H1 (cell line): ENCODE measurements at regions not wholly inside any gene's neighbourhood (a gene's known extent, or its start where the extent isn't known, plus 50 kb on each side); places are given as distances from the start of the nearest gene placed in this dataset.

Experiments used
- CTCF ChIA-PET: fragments of 300-600 bp; sonication (Branson Sonifier 250); formaldehyde crosslinking; loops from one replicate; lab custom pipeline; 2021; ENCODE audit not compliant: partially characterized antibody; lab: Charles Lee
- POLR2A ChIA-PET: fragments of 300-600 bp; sonication (Branson Sonifier 250); formaldehyde crosslinking; loops from one replicate; lab custom pipeline; 2021; ENCODE audit warnings: inconsistent platforms; ENCODE audit not compliant: partially characterized antibody; lab: Charles Lee
- DNase-seq, 2 experiments: peaks; one replicate each; pipeline versions ENCODE4 v3.0.0 to v3.0.0-alpha.2; 2010 to 2022; ENCODE audit warnings: low spot score in 2 of 2, low read depth in 1 of 2, mixed read lengths in 1 of 2
- FAIRE-seq: peaks from 2 replicates; lab custom pipeline; 2011; peaks lifted over from hg19 to GRCh38; lab: Jason Lieb, UNC
- H2AFZ ChIP-seq: 2 replicates; pipeline ENCODE4 v1.8.1; 2012; ENCODE audit warnings: low read length, inconsistent platforms
- H2AK5ac ChIP-seq: 2 replicates; pipeline ENCODE4 v1.6.1; 2013; ENCODE audit warnings: low read depth, low read length
- H2BK120ac ChIP-seq: replicated peaks from 2 replicates; pipeline ENCODE3; 2013; ENCODE audit warnings: low read depth, low read length, inconsistent platforms
- H2BK12ac ChIP-seq: 2 replicates; pipeline ENCODE4 v1.6.1; 2013; ENCODE audit warnings: low read depth, low read length
- H2BK15ac ChIP-seq: 2 replicates; pipeline ENCODE4 v1.6.1; 2013; ENCODE audit warnings: low read length
- H2BK20ac ChIP-seq: 2 replicates; pipeline ENCODE4 v1.6.1; 2013; ENCODE audit warnings: low read length
- H2BK5ac ChIP-seq: 2 replicates; pipeline ENCODE4 v1.6.1; 2013; ENCODE audit warnings: low read depth, low read length
- H3K14ac ChIP-seq: 2 replicates; pipeline ENCODE4 v1.6.1; 2013; ENCODE audit warnings: inconsistent platforms; ENCODE audit not compliant: insufficient read length
- H3K18ac ChIP-seq: 2 replicates; pipeline ENCODE4 v1.6.1; 2013; ENCODE audit warnings: low read length; ENCODE audit errors: extremely low read depth
- H3K23ac ChIP-seq: 2 replicates; pipeline ENCODE4 v1.6.1; 2013; ENCODE audit warnings: inconsistent platforms; ENCODE audit not compliant: insufficient read length
- H3K23me2 ChIP-seq: 2 replicates; pipeline ENCODE4 v1.6.1; 2013; ENCODE audit warnings: low read depth, low read length
- H3K27ac ChIP-seq: 2 replicates; pipeline ENCODE4 v1.6.1; 2011; ENCODE audit warnings: low read depth, low read length, inconsistent platforms
- H3K27me3 ChIP-seq, 4 experiments: replicated peaks in 1 of 4; 1 replicate in 1 of 4; 2 replicates in 3 of 4; pipeline versions ENCODE4 v1.6.1 to v1.8.1; 2011 to 2013; ENCODE audit warnings: low read length in 3 of 4, mild to moderate bottlenecking in 3 of 4, inconsistent platforms in 2 of 4, mixed read lengths in 2 of 4, moderate library complexity in 1 of 4; ENCODE audit not compliant: control insufficient read depth in 3 of 4, insufficient read depth in 3 of 4; ENCODE audit errors: extremely low read depth in 1 of 4
- H3K36me3 ChIP-seq, 4 experiments: 2 replicates each; pipeline versions ENCODE4 v1.6.1 to v1.8.1; 2011 to 2013; ENCODE audit warnings: mild to moderate bottlenecking in 4 of 4, low read length in 3 of 4, moderate library complexity in 2 of 4, control low read depth in 1 of 4, inconsistent platforms in 1 of 4; ENCODE audit not compliant: insufficient read depth in 4 of 4, control insufficient read depth in 2 of 4
- H3K4ac ChIP-seq: replicated peaks from 2 replicates; pipeline ENCODE3; 2013; ENCODE audit warnings: low read length, low read depth, mixed read lengths, inconsistent platforms; ENCODE audit not compliant: insufficient read length
- H3K4me1 ChIP-seq, 4 experiments: replicated peaks in 1 of 4; 1 replicate in 1 of 4; 2 replicates in 3 of 4; pipeline versions ENCODE4 v1.6.1 to v1.8.1; 2011 to 2013; ENCODE audit warnings: low read length in 3 of 4, inconsistent platforms in 2 of 4, mixed read lengths in 1 of 4; ENCODE audit not compliant: insufficient read depth in 4 of 4, control insufficient read depth in 3 of 4
- H3K4me2 ChIP-seq, 2 experiments: 2 replicates each; pipeline versions ENCODE4 v1.6.1 to v1.8.1; 2011 to 2013; ENCODE audit warnings: low read depth in 2 of 2, low read length in 2 of 2, control low read depth in 1 of 2, inconsistent platforms in 1 of 2, mild to moderate bottlenecking in 1 of 2; ENCODE audit not compliant: insufficient read depth in 1 of 2
- H3K4me3 ChIP-seq, 4 experiments: fragments of 200-600, 300-600 bp in 1 of 4; sonication (generic), shearing (Covaris generic), sonication (Bioruptor Twin) in 1 of 4; 2 replicates each; pipeline versions ENCODE4 v1.5.1 to v1.8.1; 2011 to 2016; ENCODE audit warnings: low read length in 4 of 4, low read depth in 3 of 4, control low read depth in 2 of 4, inconsistent platforms in 2 of 4, mild to moderate bottlenecking in 2 of 4, mixed read lengths in 1 of 4, moderate library complexity in 1 of 4; ENCODE audit not compliant: insufficient read depth in 2 of 4; ENCODE audit errors: extremely low read depth in 1 of 4
- H3K56ac ChIP-seq: replicated peaks from 2 replicates; pipeline ENCODE3; 2013; ENCODE audit warnings: low read depth, mild to moderate bottlenecking, mixed read lengths, low read length, inconsistent platforms; ENCODE audit not compliant: insufficient read length
- H3K79me1 ChIP-seq: 2 replicates; pipeline ENCODE4 v1.6.1; 2013; ENCODE audit warnings: low read depth, low read length, control low read depth
- H3K79me2 ChIP-seq, 2 experiments: 2 replicates each; pipeline versions ENCODE4 v1.6.1 to v1.8.1; 2012 to 2013; ENCODE audit warnings: low read length in 2 of 2, mild to moderate bottlenecking in 2 of 2, inconsistent platforms in 1 of 2; ENCODE audit not compliant: insufficient read depth in 2 of 2, control insufficient read depth in 1 of 2
- H3K9ac ChIP-seq, 4 experiments: replicated peaks in 1 of 4; 1 replicate in 1 of 4; 2 replicates in 3 of 4; pipeline versions ENCODE4 v1.6.1 to v1.8.1; 2011 to 2013; ENCODE audit warnings: low read depth in 3 of 4, low read length in 3 of 4, control low read depth in 2 of 4, mild to moderate bottlenecking in 2 of 4, moderate library complexity in 2 of 4, inconsistent platforms in 1 of 4; ENCODE audit errors: extremely low read depth in 1 of 4
- H3K9me3 ChIP-seq, 2 experiments: 2 replicates each; pipeline versions ENCODE4 v1.6.1 to v1.8.1; 2012 to 2013; ENCODE audit warnings: mild to moderate bottlenecking in 2 of 2, moderate library complexity in 2 of 2, control low read depth in 1 of 2, inconsistent platforms in 1 of 2, low read depth in 1 of 2, low read length in 1 of 2, mixed read lengths in 1 of 2; ENCODE audit not compliant: insufficient read depth in 2 of 2
- H4K20me1 ChIP-seq, 2 experiments: replicated peaks in 1 of 2; 2 replicates each; pipeline versions ENCODE3 to v1.8.1; 2011 to 2013; ENCODE audit warnings: inconsistent platforms in 2 of 2, low read length in 2 of 2, mild to moderate bottlenecking in 1 of 2; ENCODE audit not compliant: insufficient read depth in 2 of 2, control insufficient read depth in 1 of 2
- H4K5ac ChIP-seq: 2 replicates; pipeline ENCODE4 v1.6.1; 2013; ENCODE audit warnings: low read length, low read depth, mixed read lengths, inconsistent platforms; ENCODE audit not compliant: insufficient read length
- H4K8ac ChIP-seq: 2 replicates; pipeline ENCODE4 v1.8.0; 2013; ENCODE audit warnings: mild to moderate bottlenecking, moderate library complexity, low read length, inconsistent platforms; ENCODE audit not compliant: insufficient read depth; ENCODE audit errors: extremely low read depth
- H4K91ac ChIP-seq: replicated peaks from 2 replicates; pipeline ENCODE3; 2013; ENCODE audit warnings: low read length, mixed read lengths, inconsistent platforms; ENCODE audit not compliant: insufficient read length
- POU5F1 ChIP-seq: IDR thresholded peaks from 2 replicates; pipeline ENCODE4 v1.6.1; 2011; ENCODE audit warnings: low read depth, mild to moderate bottlenecking, low read length, moderate library complexity
- SIX5 ChIP-seq: IDR thresholded peaks from 2 replicates; pipeline ENCODE4 v1.6.1; 2011; ENCODE audit warnings: mild to moderate bottlenecking, low read depth, low read length
- WGBS, 2 experiments: shearing (Covaris generic) in 1 of 2; methylation state at CpG; one replicate each; pipeline versions ENCODE4 v1.1.6 to v1.1.7; 2013 to 2015; ENCODE audit warnings: low lambda C conversion rate in 2 of 2, mixed read lengths in 2 of 2, inconsistent platforms in 1 of 2, low coverage in 1 of 2, missing lambda C conversion rate in 1 of 2; ENCODE audit not compliant: insufficient replicate concordance in 2 of 2, insufficient coverage in 1 of 2, insufficient read length in 1 of 2; ENCODE audit errors: extremely low coverage in 1 of 2, missing lambda C conversion rate in 1 of 2; 5-methylcytosine and 5-hydroxymethylcytosine counted together

DNA sequence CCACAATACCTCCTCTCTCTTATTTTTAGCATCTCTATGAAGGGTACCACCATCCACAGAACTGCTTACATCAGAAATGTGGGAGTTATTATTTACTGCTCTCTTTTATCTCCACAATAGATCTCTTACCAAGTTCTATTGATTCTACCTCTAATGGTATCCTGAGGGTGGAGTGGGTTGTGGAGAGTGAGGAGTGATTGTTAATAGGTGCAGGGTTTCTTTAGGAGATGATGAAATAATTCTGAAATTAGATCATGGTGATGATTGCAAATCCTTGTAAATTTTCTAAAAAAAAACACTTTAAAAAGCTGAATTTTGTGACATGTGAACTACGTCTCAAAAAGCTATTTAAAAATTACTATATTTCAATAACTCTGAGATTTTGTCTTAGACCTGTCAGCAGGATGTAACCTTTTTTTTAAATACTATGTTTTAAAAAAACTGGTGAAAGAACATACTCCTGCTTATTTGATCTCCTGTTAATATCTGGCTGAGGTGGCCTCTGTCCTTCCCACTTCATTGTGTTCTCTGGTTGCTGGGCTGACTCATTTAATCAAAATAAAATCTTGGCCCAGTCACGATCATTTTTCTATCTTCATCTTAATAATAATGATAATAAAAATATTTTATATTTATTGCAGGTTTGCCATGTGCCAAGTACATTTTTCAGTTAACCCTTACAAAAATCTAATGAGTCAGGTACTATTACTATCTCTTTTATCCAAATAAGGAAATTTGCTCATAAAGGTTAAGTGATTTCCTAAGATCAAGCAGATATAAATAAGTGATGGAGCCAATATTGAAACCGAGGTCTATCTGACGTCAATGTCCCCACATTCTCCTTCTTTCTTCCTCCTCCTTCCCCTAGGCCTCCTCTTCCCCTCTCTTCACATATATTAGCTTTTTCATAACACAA lies 73.5 kb downstream of the GLUD2 start:
- FAIRE-seq (no peak), DNase-seq (no peak)
- Histone ChIP-seq H2BK5ac (no peak overlapping the region), H3K23me2 (no peaks in the 10 kb centered on the region), H2BK120ac (no peak overlapping the region), H3K9ac (no peak overlapping the region), H4K8ac (no peak overlapping the region), H3K9me3 (peaks cover 4 to 23% of the 10 kb centered on the region in 2 experiments; a peak in 2 of 4 replicates), H2BK20ac (no peak overlapping the region), H3K4me2 (no peak overlapping the region), H3K79me2 (no peaks in the 10 kb centered on the region), H3K4ac (no peak overlapping the region), H3K4me1 (no peaks in the 10 kb centered on the region), H3K14ac (no peak overlapping the region), H3K79me1 (no peaks in the 10 kb centered on the region), H3K4me3 (no peak overlapping the region), H3K27ac (no peak overlapping the region), H3K23ac (no peak overlapping the region), H2BK12ac (no peak overlapping the region), H2AFZ (no peak overlapping the region), H3K56ac (no peak overlapping the region), H3K36me3 (no peaks in the 10 kb centered on the region), H2BK15ac (no peak overlapping the region), H3K27me3 (no peaks in the 10 kb centered on the region), H4K20me1 (no peaks in the 10 kb centered on the region), H4K5ac (no peak overlapping the region), H3K18ac (no peak overlapping the region), H2AK5ac (no peak overlapping the region), H4K91ac (no peak overlapping the region)
- WGBS, 2 experiments: 80% methylated on average over 4 of the region's 4 CpGs; no CpG with 5 or more reads in 1 of the 2 experiments
- ChIA-PET CTCF (interaction anchor here (0.6 kb wide), 1 partner anchor 781 kb away, joined by 3 read pairs; no protein-coding TSS in a partner anchor), POLR2A (no interaction called here)
- TF ChIP-seq POU5F1: no peak
- no peak for TF ChIP-seq SIX5
